ENCODE measurements at regions not wholly inside any gene's neighbourhood (a gene's known extent, or its start where the extent isn't known, plus 50 kb on each side); places are given as distances from the start of the nearest gene placed in this dataset.
"Not testable (repeated sequence)": the region's sequence is repeated elsewhere in the genome, so short reads cannot be mapped to it uniquely, and the experiment has no call there.

DNA sequence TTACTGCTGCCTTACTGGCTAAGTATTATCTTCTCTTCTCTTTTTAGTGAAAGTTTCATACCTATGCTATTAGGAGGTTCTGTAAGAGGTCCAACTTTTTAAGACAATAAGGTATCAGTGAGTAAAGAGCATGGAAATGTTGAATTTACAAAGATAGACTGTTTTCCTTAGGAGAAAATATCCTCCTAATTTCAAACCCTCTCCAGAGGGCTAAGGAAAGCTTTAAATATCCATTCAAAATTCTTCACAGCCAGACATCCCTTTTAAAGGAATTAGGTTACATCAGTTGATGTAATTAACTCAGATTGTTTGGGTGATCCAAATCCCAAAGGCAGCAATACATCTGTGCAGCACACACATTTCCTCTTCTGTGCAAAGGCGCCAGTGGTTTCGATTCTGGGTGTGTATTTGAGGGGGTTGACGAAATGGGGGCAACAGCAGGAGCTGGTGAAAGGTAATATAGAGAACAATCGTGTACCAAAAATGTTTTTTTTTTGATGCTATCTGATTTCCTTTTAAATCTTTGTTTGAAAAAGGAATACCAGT is 273.8 kb upstream of the RPS23 start:
- no peak for DNase-seq (ENCODE audit: low read depth in 2 of 2)

DNA sequence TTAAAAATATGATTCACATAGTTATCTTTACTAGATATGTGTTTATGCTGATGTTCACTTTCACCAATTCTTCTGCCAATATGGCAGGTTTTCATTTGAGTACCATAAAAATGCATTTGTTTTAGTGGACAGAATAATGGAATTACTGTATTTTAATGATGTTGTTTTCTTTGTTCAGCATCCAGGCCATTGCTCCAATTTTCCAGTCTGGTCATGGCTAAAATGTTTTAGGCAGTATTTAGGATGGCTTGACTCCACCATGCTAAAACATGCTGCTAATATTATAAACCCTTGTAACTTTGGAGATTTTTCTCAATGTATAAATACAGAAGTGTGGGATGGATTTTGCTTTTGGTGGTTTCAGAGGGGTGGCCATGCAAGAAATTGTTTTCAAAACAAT is 273.0 kb upstream of the RPS23 start:
- no peak for DNase-seq (ENCODE audit: low read depth in 2 of 2)

DNA sequence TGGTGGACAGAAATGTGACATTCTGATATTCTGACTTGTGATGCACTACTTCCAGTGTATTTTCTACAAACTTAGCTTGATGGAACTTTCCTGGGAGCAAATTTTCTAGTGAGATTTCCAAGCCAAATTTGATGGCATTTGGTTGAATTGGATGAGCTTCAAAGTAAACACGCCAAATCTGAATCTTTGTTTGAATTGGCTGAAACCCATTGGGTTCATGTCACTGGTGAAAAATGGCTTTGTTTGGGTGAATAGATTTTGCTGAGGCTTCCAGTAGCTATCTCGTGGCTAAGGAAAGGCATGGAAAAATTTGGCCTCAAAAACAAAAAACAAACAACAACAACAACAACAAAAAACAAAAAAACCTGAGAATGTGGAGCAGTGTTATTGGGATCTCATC is 271.1 kb upstream of the RPS23 start:
- DNase-seq (ENCODE audit: low read depth in 2 of 2): no peak

DNA sequence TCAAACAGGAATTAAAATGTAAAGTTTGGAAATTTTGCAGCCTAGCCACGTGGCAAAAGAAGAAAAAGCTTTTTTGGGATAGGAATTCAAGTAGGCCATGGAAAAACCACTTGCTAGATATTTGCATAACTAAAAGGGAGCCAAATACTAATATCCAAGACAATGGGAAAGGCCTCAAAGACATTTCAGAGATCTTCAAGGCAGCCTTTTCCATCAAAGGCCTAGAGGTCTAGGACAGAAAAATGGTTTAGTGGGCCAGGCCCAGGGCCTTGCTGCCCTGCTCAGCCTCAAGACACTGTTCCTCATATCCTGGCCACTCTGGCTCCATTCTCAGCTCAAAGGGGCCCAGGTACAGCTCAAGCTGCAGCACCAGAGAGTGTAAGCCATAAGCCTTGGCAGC is 265.9 kb upstream of the RPS23 start:
- DNase-seq (ENCODE audit: low read depth in 2 of 2): no peak

DNA sequence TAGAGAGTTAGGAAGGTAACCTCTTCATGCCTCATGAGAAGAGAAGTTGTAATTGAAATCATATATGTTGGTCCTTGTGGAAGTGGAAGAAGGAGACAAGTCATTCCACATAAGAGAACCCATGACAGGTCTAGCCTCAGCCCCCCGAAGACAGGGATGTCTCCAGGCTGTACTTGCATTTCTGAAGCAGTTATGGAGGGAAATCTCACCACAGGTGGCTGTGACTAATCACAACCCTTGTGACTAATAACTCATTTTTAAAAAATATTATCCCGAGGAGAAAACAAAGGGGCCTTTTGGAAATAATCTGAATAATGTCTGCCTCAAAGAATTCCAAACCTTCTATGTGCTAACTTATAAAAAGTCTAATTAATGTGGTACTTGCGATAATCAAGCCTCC is 262.1 kb upstream of the RPS23 start:
- DNase-seq (ENCODE audit: low read depth in 2 of 2): no peak

DNA sequence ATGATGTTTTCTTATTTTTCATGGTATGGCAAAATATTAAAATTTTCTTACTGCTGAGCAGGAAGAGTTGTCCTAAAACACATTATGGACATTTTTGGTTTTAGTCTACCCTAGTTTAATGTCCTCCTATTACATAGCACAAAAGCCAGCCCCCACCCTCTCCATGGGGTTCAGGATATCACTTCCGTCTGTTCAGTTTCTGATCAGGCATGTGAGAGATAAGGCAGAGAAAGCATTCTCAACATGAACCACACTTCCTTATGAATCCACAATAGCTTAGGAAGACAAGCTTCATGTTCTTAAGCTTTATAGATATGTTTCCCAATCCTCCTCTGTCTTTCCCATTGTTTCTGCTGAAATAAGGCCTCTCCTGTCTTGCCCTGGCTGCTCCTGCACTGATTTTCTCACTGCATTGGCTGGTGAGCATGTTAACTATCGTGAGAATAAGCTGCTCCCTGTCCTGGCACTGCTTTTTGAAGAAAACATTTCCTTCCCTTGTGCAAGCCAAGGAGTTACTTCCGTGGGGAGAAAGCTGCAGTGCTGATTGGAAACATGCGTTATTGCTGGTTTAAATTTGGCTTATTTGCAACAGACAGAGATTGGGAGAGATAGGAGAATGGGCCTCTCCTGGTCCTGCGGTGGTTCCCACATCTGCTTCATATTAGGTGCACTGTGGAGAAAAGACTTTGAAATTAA is 260.3 kb upstream of the RPS23 start:
- no peak for DNase-seq (ENCODE audit: low read depth in 2 of 2)

DNA sequence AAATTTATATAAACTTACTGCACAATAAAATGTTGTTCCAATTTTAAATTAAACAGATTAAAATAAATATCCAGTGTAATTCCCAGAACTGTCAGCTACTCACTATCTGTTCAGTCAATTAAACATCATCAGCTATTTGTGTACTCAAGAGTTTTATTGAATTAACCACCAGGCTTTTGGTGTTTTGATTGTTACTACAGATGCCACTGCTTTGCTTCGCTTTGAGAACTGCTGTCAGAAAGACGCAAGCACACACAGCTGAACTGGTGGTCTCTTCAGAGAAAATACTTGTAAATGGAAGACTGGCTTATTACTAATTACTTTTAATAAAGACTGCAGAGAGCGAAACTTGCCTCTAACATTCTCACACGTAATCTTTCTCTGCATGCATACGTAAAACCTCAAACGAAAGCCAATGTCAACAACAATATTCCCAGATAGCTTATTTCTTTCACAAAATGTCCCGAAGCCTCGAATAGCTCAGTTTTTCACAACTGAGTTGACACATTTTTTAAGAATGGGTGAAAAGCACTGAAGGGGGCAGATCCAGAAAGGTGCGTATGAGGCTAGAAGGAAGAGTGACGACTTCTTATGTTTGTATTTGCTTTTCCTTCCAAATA is 259.6 kb upstream of the RPS23 start:
- DNase-seq (ENCODE audit: low read depth in 2 of 2): no peak

DNA sequence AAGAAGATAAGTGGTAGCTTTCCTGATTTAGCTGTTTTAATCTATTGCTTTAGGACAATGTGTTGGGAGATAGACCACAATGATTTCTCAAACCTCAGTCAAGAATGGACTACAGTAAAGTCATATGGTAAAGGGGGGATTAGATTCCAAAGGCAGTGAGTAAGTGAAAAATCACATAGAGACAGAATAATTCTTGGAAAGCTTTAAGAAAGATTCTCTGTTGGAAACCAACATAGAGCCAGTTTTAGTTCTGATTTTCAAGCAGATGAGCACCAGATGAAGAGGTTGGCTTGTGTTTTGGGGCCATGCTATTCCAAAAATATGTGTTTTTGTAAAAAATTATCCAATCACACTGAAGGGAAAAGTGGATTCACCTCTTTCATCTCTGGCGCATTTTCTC is 256.8 kb upstream of the RPS23 start:
- no peak for DNase-seq (ENCODE audit: low read depth in 2 of 2)

DNA sequence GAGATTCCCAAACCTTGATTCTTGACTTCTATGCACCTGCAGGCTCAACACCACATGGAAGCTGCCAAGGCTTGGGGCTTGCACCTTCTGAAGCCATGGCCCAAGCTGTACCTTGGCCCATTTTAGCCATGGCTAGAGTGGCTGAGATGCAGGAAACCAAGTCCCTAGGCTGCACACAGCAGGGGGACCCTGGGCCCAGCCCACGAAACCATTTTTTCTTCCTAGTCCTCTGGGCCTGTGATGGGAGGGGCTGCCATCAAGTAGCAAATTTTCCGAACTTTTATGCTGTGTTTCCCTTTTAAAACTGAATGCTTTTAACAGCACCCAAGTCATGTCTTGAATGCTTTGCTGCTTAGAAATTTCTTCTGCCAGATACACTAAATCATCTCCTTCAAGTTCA is 253.9 kb upstream of the RPS23 start:
- not testable (repeated sequence) for DNase-seq (ENCODE audit: low read depth in 2 of 2)

DNA sequence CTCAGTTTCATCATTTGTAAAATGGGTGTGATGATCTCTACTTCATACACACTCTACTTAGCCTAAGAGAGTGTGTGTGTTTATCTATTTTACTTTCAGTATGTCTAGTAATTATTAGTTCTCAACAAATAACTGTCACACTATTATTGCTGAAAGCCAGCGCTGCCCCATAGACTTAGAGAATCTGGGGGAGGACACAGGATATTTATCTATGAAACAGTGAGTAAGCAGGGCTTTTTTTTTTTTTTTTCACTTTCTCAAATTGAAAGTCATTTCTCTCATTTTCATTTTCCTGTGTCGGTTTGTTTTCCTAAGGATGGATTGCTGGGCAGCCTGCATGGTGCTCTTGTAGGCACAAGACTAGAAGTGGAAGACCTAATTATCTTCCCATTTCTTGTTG is 248.4 kb upstream of the RPS23 start:
- DNase-seq (ENCODE audit: low read depth in 2 of 2): no peak

DNA sequence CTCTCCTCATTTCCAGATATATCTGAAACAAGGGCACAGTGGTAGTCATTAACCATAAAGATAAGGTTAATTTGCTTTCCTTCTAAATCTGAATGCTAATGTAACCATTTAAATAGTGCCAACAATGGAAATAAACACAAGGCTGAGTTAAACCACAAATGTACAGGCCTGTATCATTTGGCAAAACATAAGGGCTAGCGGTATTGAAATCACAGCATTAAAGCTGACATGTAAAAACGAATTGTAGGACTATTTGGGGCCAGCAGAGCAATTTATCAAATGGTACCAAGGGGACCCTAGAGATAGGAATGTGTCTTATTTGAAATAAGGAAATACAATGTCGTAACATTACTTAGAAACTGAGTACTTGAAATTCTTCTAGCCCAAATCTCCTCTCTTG is 247.5 kb upstream of the RPS23 start:
- DNase-seq (ENCODE audit: low read depth in 2 of 2): no peak

DNA sequence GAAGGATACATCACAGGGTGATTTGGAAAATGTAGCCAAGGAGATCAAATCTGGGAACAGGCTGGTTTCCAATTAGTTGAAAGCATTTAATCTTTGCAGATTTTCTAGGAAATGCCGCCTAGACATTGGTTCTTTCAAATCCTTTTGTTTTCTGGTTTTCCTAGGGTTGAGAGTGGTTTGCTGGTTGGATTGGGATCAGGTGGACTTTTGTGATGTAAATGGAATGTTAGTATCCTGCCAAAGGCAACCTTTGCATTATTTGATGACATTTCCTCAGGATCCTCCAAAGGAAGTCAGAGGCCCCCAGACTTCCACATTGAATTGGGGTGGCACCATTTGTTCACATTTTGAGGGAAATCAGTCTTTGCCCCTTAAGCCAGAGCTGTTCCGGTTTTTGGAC is 245.5 kb upstream of the RPS23 start:
- DNase-seq (ENCODE audit: low read depth in 2 of 2): no peak

DNA sequence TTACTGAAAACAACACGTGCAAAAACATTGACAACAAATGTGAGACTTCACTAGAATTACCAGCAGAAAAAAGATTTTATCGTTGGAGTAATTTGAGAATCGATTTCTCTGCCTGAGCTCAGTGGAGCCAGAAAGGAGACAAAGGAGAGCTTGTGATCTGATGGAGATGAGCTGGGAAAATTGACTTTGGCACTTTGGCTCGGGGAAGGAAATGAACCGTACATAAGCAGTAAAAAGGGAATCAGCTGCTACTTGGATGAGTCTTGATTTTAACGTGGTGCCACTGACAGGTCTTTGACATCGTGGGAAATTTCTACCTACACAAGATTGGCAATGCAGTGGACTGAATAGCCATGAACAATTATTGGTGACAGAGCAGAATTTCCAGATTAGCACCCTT is 244.7 kb upstream of the RPS23 start:
- no peak for DNase-seq (ENCODE audit: low read depth in 2 of 2)

DNA sequence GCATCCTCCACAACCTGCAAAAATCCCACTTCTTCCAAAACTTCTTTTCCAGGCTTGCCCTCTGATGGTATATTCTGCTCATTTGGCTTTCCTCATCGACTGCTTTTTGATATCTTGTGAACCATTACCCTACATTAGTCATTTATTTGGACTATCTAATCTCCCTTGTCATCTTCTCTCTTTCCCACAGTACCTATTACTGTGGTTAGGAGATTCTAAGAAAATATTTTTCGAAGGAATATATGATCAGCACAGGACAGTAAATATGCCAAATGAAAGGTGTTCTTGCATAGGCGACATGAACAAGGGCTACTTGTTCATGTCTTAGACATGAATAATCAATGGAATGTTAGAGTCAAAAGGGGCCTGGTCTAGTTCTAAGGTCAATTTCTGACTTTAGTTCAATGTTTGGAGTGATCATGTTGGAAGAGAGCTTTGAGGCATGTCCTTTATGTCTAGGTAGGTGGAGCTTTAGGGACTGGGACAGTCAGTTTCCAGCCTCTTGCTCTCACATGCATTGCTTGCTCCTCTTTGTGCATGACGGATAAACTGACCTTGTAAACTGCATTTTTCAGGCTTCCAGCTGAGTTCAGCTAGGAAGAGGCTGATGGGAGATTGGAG is 243.4 kb upstream of the RPS23 start:
- no peak for DNase-seq (ENCODE audit: low read depth in 2 of 2)

DNA sequence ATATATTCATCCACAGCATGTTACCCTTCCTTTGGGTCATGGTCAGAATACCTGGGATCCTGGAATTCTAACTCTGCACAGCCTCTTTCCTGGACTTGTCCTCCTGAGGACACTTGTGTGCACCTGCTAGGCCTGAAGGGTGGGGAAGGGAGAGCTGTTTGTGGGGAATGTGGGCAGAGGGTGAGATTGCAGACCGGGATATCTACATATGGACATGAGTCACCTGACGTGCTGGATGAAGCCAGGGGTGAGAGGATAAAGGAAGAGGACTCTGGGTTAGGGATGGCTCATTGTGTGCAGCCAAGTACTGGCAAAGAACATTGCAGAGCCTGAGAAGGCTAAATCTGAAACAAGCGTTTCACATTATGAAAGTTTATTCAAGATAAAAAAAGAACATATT is 241.4 kb upstream of the RPS23 start:
- no peak for DNase-seq (ENCODE audit: low read depth in 2 of 2)

DNA sequence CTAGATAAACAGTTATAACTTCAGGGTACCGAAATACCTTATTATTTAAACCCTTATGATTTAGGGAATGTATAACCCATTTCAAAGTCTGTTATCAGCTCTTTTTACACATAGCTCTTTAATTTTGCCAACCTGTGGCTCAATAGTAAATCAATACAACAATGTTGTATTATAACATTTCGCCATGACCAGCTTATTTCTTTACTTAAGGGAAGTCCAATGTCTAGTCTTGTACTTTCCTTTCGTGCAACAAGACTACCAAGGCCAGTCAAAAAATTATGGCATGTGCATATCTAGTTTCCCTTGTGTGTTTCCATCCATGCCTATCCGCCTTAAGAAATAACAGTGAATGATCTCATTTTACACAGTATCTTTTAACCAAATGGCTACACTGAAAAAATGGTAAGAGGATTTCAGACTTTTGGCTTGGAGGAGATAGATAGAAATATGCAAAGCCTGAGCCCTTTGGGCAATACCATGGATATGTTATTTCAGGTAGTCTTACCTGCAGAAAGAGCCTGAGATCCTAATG is 239.5 kb upstream of the RPS23 start:
- no peak for DNase-seq (ENCODE audit: low read depth in 2 of 2)

DNA sequence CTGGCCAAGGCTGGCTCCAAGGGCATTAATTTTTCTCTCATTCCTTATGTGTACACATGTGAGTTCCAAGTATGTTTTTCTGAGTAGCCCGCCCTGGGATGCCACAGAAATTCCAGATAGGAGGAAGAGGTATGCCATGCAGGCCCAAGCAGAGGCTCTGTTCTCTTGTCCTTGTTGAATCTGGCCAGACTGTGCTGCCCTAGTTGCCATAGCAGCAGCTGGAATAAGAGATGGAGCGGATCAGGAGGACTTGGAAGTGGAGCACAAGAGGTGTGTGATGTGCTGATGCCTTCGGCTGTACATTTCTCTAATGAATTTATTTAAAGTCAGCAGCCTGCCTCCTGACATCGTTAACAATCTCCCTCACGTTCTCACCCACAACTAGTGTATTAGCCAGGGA is 235.6 kb upstream of the RPS23 start:
- DNase-seq (ENCODE audit: low read depth in 2 of 2): no peak

DNA sequence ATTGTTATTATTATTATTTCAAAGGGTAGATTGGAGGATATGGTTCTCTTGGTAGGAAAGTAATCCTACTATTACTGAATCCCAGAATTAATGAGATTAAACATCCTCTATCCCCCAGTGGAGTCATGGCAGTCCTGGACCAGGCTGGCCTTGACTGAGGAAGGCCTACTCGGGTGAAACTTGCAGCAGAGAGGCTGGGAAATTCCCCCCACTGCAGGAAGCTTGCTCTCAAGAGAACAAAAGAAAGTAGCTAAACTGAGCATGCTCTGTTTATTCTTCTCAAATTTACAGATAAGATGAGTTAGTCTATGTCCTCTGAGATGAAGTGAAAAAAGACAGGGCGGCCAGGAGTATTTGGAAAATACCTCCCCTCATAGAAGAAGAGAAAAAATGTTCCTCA is 233.9 kb upstream of the RPS23 start:
- DNase-seq (ENCODE audit: low read depth in 2 of 2): no peak

DNA sequence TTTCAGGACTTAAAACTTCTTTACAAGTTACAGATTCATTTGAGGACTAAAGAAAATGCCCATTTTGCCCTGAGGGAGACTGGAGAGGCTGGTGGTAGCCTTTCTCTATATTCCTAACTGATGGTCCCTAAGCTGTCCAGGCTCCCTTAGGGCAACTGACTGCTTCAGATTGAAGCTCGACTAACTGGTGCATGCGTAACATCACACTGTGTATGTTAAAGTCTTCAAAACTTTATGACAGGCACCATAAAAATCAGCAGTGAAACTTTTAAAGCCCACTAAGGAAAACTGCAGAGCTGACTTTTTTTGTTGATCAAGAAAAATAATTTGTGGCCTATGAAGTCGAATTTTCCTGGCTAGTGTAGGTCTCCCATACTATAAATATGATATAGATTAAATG is 233.0 kb upstream of the RPS23 start:
- no peak for DNase-seq (ENCODE audit: low read depth in 2 of 2)

DNA sequence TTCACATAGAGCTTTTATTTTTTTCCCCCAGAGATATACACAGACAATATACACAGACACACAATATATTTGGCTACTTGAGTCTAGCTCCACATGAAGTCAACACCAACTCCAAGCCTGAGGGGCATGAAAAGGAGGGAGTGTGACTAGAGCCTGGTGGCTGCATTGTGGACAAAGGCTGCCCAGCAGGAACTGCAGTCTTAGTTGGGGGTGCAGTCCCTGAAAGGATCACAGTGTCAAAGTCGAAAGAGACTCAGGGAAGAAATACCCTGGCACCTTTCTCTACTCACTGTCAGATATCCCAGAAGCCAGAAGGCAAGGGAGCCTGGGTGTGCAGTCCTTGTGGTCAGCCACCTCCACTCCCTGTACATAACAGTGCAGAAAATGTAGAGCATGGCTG is 231.6 kb upstream of the RPS23 start:
- DNase-seq (ENCODE audit: low read depth in 2 of 2): no peak

DNA sequence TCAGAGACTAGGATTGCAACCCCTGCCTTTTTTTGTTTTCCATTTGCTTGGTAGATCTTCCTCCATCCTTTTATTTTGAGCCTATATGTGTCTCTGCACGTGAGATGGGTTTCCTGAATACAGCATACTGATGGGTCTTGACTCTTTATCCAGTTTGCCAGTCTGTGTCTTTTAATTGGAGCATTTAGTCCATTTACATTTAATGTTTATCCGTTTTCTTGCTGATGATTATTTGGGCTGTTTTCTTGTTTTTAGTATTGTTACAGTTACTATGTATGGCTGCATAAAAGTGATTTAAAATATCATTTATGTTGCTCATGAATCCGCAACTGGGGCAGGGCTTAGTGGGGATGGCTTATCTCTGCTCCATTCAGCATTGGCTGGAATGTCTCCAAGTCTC is 228.2 kb upstream of the RPS23 start:
- DNase-seq (ENCODE audit: low read depth in 2 of 2): not testable (repeated sequence)

DNA sequence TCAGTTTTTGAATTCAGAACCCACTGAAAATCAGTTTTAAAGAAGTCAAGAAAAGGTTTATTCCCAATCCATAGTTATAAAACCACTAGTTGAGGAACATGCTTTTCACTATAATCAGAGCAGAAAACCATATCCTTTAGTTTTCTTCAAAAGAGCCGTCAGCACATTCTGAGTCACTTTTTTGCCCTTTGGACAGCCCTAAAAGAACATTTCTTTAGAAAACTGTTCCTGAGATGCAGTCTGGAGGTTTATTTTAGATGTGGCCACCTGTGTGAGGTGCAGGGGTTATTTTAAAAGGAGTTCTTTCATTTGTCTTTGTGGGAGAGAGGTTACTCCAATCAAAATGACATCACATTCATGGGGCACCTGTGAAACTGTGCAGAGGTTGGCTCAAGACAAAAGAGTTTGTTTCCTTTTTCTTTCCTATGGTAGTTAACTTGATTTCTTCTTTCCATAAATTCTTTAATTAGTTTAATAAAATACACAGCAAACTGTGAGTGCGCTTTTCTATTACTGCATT is 221.6 kb upstream of the RPS23 start:
- DNase-seq (ENCODE audit: low read depth in 2 of 2): no peak

DNA sequence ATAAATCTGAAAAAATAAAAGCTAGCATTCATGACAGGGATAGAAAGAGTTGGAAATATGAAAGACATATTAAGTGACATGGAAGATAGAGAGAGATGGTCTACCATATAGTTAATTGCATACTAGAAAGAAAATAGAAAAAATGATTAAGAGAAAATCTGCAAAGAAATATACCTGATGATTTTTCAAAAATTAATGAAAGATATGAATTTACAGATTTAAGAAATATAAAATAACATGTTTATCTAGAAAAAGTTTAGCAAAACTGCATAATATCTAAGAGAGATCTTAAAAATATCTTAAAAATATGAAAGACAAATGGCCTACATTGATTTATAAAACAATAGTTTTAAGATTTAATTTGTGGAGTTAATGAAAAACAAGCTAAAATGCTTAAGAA is 219.1 kb upstream of the RPS23 start:
- no peak for DNase-seq (ENCODE audit: low read depth in 2 of 2)
